Occipital lobe (tissue), 1 donor: ENCODE measurements at regions not wholly inside any gene's neighbourhood (a gene's known extent, or its start where the extent isn't known, plus 50 kb on each side); places are given as distances from the start of the nearest gene placed in this dataset.

Source experiments
- DNase-seq: peaks from one replicate; lab custom pipeline; 2025; lab: John Stamatoyannopoulos, UW

DNA sequence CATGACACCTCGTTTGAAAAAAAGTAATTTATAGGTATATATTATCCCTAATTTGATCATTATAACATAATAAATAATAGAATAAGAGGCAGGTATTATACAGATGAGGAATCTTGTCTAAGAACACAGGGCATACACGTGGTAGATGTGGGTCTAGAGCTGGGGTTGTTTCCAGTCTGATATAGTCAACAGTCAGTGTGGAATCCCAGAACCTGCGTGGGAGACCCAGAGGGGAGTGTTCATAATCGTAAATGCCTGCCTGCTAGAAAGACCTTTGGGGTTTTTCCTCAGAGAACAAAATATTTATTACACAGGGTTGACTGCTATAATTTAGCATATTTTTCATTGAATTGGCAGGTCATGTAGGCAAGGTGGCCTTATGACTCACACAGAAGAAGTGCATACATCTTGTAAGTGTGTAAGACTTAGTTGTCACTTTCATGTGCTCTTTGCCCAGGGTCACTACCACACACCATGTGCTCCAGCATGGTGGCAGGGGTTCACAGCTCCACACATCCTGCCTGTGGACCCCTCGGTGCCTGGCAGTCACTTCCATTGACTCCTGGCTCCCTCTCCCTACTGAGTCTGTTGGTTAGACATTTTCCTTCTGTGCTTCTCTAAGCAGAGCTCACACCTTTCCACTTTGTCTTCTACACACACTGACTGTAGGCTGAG, 94.9 kb upstream of the IKZF1 start:
- no peak for DNase-seq

DNA sequence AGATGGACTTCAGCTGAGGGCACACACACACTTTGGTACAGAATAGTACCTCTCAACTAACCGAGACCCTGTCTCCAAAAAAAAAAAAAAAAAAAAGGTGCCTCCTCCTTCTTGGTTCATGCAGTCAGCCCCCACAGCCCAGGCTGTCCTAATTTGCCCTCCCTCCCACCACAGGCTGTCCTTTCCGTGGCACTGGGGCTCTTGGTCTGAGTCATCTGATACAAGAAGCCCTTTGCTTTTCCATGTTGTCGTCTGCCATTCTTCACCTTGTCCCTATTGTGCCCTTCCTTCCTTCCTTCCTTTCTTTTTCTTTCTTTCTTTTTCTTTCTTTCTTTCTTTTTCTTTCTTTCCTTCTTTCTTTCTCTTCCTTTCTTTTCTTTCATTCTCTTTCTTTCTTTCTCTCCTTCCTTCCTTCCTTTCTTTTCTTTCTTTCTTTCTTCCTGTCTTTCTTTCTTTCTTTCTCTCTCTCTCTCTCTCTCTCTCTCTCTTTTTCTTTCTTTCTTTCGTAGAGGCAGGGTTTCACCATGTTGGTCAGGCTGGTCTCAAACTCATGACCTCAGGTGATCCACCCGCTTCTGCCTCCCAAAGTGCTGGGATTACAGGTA, 96.0 kb upstream of the IKZF1 start:
- DNase-seq = no peak

DNA sequence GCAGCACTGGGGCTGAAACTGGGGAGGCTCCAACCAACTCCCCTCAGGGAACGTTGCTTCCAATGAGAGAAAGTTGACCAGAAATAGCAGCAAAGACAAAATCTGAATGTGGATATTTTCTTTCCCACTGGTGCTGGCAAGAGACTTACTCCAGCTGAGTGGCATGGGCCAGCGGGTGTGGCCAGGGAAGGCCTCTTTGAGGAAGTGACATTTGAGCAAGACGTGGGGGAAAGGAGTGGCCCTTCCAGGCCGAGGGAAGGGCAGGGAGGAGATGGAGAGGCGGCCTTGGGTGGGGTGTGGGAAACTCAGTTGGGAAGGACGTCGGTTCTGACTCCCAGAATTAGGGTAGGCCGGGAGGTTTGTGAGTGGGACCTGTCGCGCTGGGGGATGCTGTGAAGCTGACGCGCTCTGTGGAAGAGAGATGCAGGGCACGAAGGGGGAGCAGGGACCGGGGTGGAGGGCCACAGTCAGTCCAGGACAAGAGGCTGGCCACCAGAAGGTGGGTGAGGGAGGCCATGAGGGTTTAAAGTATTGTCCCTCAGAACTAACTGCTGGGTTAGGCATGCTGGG, 96.7 kb upstream of the IKZF1 start:
- DNase-seq = no peak

DNA sequence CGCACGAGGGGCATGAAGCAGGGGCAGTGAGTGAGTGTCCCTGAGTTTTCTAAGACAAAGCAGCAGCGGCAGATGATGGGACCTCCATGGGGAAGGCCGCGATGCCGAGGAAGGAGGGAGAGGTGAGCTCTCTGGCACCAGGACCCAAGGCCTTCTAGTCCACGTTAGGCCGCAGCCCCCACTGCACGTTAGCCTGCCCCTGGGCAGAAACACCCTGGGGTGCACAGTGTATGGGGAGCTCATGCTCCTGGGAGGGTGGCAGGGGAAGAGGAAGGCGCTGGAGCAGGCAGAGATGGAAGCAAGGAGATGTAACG, 97.3 kb upstream of the IKZF1 start:
- DNase-seq = no peak

DNA sequence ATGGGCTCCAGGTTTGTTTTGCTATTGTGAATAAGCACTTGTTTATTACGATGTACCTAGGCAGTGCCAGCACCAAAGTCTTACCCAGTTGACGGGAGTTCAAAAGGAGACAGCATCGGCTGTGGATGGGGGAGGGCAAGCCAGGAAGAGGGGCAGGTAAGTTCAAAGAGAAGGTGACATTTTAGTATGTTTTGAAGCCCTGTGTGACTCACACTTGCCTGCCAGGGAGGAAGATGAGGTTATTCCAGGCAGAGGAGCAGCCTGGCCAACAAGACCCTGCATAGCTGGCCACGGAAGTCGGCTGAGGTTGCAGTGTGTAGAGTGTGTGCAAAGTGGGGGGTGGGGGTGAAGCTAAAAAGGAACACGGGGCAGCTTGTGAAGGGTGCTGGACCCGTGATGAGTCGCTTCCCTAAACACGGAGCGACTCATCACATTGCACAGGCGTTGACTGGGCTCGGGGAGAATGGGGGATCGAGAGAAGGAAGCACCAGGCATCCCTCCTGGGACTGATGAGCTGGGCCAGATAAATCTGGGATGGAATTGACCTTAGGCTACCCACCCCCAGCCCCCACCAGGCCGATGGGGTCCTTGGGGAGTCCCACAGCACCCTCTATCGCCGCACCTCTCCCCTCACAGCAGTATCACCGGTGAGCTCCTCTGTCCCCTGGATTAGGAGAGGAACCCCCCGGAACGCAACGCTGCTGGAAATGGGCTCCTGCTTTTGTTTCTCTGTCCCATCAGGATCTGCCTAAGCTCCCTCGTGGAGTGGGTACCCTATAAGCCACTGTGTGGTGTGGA, 97.9 kb upstream of the IKZF1 start:
- no peak for DNase-seq

DNA sequence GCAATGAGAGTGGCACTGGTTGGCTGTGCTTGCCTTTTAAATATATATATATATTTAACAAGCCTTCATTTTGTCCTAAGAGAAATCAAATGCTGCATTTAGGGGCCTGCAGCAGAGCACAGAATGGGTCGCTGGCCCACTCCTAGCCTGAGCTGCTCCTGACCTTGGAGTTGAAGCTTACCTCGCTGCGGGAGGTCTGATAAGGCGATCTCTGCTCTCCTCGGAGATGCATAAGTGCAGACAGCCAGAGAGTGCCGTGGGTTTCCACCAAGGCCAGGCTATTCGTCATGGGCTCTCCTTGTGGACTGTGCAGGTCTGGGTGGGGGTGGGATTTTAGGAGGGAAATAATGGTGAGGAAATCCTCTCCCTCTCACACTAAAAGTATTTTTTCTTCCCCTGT, 99.5 kb upstream of the IKZF1 start:
- no peak for DNase-seq

DNA sequence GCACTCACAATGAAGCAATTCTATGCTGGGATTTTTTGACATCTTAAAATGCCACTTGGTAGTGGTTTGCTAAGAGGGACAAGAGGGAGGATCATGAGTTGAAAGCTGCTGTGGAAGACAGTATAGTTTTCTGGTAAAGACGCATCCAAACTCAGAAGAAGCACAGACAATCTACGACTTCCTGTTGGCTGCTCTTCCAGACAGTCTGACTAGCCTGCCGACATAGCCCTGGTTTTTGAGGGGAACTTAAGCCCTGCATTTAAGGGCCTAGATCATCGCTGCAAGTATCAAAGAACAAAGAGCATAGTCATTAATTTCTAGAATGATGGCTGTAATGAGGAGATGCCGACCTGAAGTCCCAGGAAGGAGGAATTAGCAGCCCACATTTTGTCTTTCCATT, 99.9 kb upstream of the IKZF1 start:
- no peak for DNase-seq

DNA sequence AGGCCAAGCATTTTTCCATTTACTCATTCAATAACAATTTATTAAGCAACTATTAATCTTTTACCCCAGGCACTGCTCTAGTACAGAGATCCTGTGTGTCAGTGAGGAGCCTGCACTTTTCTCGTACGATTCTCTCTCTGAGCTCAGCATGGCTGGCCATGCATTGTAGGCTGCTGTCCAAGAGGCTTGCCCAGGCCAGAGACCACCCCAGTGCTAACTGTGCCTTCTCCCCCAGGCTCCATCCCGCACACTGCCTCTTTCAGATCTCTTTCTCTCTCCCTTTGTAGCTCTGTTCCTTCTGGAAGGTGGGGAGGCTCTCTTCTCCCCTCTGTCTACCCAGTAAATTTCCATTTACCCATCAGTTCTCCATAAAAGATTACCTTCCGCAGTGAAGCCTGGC, 101.0 kb upstream of the IKZF1 start:
- DNase-seq = no peak

DNA sequence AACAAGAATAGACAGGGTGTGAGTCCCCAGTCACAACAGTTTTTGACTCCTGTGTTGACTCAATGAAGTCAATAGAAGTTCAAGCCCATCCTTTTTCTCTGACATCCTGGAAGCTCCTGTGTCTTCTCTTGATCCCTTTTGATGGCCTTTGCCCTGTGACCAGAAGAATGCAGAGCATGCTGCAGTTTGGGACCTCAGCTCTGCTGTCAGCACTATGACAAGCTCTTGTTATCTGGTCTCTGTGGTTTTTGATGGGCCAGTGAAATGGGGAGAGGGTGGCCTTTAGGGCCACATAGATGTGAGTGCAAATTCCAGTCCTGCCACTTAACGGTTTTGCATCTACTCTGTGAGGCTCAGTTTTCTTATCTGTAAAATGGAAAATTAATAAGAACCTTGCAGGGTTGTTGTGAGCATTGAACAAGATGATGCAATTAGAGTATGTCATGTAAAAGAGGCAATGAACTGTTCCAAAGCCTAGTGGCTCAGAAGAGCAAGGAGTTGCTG, 102.4 kb upstream of the IKZF1 start:
- no peak for DNase-seq

DNA sequence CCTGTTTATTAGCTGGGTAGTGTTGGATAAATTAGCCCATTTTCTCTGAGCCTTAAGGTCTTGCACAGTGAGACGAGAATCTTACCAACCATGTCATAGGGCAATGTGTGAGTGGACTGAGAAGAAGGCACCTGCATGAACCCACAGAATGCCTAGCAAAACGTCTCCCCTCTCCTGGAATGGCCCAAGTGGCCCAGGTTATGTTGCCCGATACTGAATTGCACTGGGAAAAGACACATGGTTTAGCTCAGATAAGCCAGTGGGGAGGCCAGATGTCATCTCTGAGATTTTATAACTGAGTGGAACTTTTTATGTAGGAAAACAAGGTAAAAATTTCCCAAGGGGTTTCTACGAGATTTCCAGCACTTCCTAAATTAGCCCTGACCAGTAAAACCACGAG, 104.7 kb upstream of the IKZF1 start:
- DNase-seq = no peak

DNA sequence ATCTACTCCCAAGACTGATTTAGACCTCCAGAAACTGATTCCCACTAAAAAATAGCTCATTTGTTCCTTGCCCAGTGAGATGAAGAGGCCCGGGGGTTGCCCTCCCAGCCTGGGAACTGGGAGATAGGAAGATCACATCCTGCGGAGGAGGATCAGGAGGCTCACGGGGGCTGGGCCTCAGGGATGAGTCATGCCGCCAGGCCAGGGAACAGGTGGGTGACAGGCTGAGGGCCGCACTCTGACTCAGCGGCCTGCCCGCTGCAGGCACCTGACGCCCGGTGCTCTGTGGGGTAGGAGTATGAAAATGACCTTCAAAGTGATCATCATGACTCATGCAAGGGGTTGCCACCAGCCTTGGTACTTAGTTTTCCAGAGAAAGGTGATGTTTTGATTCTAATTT, 104.5 kb upstream of the ZPBP start:
- DNase-seq = no peak

DNA sequence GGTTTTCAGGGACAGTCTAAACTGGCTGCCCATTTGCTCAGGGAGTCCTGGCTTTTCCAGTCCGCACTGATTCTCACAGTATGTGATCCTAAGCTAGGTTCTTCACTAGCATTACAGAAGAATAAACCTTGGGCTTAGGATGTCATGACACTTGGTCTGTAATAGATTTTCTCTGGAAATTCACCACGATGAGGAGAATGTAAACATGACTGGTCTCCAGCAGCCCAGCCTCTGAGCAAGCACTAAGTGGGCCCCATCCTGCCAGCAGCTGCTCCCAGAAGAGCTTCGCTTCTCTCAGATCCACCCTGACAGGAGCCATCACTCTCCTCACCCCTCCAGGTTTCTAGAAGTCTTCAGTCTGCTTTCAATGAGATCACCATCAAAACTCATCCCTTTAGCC, 103.7 kb upstream of the ZPBP start:
- DNase-seq = no peak

DNA sequence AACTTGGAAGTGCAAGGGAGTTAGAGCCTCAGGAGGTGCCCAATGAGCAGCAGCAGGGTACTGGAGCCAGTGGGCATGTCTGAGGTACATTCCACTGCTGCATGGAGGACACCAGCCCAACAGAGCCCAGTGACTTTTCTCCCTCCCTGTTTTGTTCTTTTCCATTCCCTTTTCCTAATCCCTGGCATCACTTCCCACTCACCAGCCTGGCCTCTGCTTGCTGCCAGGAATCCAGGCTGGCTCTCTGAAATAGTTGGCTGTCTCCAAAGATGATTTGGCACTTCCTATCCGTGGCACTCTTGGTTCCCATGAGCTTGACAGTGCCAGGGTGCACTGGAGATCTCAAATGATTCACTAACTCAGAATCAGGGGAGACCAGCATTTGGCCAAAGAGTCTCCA, 97.7 kb upstream of the ZPBP start:
- peak; percentile 23 for DNase-seq

DNA sequence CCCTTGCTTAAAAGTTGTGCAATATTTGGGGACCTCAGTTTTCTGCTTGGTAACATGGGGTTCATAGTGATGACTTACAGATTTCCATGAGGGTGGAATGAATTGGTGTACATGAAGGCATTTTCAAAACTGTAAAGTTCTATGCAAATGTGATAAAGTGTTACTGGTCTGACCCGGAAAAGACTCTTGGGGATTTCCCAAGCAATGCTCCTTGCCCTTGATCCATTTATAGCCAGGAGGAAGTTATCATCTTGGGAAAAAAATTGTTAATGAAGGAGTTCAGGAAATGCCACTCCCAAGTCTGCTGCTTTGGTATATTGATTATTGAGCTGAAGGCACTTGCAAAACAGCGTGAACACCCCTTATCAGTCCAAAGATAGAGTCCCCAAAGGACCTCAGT, 96.3 kb upstream of the ZPBP start:
- DNase-seq = no peak

DNA sequence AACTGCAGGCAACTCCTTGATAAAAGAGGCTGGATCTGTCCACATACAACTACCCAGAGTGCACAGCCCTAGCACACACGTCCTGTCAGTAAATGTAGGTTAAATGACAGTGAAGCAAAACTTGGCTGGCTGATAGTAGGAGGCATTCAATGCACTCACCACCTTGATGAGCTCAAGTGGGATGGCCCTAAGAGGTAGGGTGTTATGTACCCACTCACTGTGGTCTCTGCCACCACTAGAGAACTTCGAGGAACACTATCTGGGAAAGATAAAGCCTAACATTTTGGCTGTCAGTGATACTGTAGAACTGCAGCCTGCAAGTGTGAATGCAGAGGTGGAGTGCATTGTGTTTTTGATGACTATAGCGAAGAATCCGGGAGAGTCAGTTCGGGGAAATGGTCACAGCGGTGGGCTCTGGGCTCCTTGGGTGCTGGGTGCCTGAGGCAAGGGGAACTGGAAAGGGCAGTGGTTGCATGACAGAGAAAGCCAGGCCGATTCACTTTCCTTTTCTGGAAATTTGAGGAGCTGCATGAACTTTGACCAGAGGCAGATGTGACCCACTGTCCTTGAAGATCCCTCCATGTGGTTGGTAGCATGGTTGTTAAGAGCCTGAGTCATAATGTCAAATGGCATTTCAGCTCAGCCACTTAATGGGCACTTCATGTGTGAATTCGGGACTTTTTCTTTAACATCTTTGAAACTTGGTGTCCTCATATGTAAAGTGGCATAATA, 93.1 kb upstream of the ZPBP start:
- DNase-seq = no peak

DNA sequence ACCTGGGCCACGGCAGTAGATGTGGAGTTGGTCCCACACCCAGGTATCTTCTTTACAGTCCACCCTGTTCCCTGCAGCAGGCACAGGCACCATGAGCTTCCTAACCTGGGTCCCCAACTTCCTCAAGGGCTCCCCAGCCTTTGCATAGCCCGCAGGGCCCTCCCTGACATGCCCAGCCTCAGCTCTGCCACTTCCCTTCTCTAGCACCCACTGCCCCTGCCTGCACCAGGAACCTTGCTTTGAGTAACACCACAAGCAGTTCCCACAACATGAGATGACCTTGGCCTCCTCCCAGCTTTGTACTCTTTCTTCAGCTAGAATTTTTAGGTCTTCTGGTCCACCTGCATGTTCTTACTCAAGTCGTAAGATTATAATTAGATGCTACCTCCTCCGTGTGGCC, 92.2 kb upstream of the ZPBP start:
- no peak for DNase-seq

DNA sequence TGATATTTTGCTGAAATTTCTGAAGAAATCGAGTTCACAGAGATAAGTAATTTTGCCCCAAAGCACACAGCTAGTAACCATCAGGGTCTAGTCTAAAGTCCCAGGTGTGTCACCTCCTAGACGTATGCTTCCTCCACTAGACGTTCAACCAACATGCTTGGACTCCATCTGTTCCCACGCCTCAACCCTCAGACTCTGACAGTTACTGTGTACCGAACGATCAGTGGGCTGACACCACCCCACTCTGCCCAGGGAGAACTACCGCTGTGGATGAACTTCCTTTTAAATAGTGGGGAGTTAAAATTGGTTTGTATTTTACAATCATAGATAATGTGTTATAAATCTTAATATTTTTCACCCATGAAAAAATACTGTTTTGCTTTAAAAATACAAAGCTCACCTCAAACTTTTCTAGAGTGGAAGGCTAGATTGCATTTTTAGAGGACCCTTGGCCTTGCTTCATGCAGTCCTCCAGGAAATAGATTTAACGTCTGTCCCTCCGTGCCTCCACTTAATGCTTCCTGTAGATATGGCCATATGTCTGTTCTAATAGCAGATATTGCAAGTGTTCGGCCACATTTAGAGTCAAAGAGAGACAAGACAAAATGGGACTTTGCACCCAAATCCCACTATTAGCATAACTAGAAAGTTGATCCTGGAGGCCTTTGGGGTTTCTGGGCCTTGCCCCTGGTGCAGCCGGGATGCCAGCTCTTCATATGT, 91.4 kb upstream of the ZPBP start:
- DNase-seq = no peak

DNA sequence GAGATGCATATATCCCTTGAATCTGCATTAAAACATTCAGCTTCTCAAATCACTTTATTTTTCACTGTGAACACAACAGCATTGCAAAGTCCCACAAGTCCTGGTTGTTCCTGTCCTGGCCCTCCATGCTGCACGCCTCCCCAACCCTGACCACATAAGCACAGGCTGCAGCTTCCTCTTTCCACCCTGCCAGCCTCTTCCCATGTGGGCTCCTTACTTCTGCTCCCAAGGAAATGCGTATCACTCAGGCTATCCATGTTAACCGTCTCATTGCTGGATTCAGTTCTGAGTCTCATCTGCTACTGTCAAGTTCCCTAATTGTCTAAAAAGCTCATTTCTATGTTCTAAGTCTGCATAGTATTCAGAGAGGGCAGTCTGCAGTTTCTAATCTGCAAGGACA, 89.7 kb upstream of the ZPBP start:
- no peak for DNase-seq

DNA sequence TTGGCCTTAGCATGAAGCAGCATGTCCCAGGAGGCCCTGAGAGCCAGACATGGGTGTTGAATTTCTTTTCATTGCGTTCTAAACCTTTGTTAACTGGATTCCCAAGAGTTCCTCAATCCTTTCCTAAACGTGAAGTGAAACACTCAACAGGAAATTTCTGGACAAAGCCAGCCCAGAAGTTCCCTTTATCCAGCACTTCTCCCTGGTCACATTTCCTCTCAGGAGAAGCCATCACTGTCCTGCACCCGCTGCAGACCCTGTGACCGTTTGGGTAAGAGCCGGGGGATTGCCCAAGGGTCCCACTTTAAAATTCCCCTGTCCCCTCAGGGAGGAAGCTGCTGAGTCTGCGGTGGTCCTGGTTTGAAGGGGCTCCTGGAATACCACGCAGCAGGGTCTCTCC, 88.0 kb upstream of the ZPBP start:
- DNase-seq = no peak

DNA sequence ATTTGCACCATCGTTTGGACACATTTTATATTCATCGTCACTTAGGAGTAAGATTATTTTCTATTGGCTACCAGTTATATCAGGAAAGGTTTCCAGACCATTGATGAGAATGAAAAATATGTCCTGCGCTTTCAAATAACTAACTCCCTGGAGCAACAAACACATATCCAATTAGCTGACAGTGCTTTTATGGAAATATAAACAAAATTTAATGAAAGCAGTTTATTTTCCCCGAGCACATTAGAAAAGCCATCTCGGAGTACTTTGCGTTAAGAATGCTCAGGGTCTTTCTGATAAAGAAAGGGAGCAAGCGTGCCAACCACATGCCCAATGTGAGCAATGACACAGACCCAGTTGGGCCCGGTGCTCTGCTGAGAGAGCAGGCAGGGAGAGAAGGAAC, 85.1 kb upstream of the ZPBP start:
- DNase-seq = no peak

DNA sequence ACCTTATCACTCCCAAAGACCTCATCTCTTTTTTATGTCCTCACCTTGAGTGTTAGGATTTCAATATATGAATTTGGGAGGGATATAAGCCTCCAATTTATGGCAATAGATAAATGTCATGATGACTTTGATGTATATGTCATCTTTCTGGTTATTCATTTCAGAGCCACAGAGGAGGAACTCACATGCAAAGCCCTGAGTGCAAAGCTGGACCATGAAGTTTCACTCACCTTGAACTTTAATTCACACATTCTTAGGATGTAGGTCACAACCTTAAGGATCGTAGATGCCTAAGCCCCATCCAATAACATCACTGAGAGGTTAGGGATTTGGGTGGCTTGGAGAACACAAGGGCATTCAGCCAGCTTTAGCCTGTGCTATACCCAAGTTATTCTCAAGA, 81.9 kb upstream of the ZPBP start:
- no peak for DNase-seq
